Type B pancreatic cell (in vitro differentiated cells): ENCODE measurements at regions not wholly inside any gene's neighbourhood (a gene's known extent, or its start where the extent isn't known, plus 50 kb on each side); places are given as distances from the start of the nearest gene placed in this dataset.
"Not testable (repeated sequence)": the region's sequence is repeated elsewhere in the genome, so short reads cannot be mapped to it uniquely, and the experiment has no call there.

ENCODE experiments used
- DNase-seq: peaks from one replicate; pipeline ENCODE4 v3.0.0; 2021; ENCODE audit warnings: mixed read lengths; ENCODE audit not compliant: unreplicated experiment; ENCODE audit errors: extremely low spot score
- H3K27ac Mint-ChIP-seq: 2 replicates; pipeline ENCODE4 v1.8.0; 2021; ENCODE audit warnings: mild to moderate bottlenecking, mixed read lengths
- H3K27me3 Mint-ChIP-seq: 2 replicates; pipeline ENCODE4 v1.8.0; 2021; ENCODE audit warnings: mixed read lengths
- H3K36me3 Mint-ChIP-seq: 2 replicates; pipeline ENCODE4 v1.8.0; 2021; ENCODE audit warnings: mixed read lengths
- H3K4me1 Mint-ChIP-seq: one replicate; pipeline ENCODE4 v1.8.0; 2021; ENCODE audit warnings: mixed read lengths; ENCODE audit not compliant: unreplicated experiment
- H3K4me3 Mint-ChIP-seq: 2 replicates; pipeline ENCODE4 v1.8.0; 2021; ENCODE audit warnings: mild to moderate bottlenecking, mixed read lengths
- H3K9me3 Mint-ChIP-seq: 2 replicates; pipeline ENCODE4 v1.8.0; 2021; ENCODE audit warnings: mixed read lengths
- CTCF ChIP-seq: fragments of 200-600 bp; sonication (generic); conservative IDR thresholded peaks from 2 replicates; pipeline ENCODE4 v1.5.0; 2021; ENCODE audit warnings: antibody characterized with exemption, mild to moderate bottlenecking

- no peak for DNase-seq
- H3K4me1 Mint-ChIP-seq = no peaks in the 10 kb centered on the region
- no peaks in the 10 kb centered on the region for H3K36me3 Mint-ChIP-seq
- no peak for TF ChIP-seq CTCF
- H3K27me3 Mint-ChIP-seq = no peaks in the 10 kb centered on the region
- no peak overlapping the region for H3K27ac Mint-ChIP-seq
- peaks cover 7% of the 10 kb centered on the region for H3K9me3 Mint-ChIP-seq
- no peak overlapping the region for H3K4me3 Mint-ChIP-seq
Measured at GRCh38 chr18:34330308-34330707, 105.6 kb upstream of the NOL4 start.

DNA sequence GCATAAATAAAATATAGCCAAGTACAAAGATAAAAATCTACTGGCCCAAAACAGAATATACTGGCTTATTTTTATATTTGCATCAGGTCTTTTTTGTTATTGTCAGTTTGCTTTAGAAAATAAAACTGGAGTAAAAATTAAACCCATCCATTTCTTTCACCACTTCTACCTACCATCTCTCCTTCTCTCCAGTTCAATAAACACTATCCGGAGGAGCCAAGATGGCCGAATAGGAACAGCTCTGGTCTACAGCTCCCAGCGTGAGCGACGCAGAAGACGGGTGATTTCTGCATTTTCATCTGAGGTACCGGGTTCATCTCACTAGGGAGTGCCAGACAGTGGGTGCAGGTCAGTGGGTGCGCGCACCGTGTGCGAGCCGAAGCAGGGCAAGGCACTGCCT lies 106.2 kb upstream of the NOL4 start:
- H3K4me1 Mint-ChIP-seq, H3K27ac Mint-ChIP-seq, DNase-seq, H3K36me3 Mint-ChIP-seq, H3K27me3 Mint-ChIP-seq, H3K9me3 Mint-ChIP-seq: not testable (repeated sequence)
- peak overlapping the region; percentile 77 for H3K4me3 Mint-ChIP-seq

DNA sequence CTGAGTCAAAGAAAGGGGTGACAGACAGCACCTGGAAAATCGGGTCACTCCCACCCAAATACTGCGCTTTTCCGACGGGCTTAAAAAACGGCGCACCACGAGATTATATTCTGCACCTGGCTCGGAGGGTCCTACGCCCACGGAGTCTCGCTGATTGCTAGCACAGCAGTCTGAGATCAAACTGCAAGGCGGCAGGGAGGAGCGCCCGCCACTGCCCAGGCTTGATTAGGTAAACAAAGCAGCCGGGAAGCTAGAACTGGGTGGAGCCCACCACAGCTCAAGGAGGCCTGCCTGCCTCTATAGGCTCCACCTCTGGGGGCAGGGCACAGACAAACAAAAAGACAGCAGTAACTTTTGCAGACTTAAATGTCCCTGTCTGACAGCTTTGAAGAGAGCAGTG lies 106.6 kb upstream of the NOL4 start:
- not testable (repeated sequence) for H3K36me3 Mint-ChIP-seq, DNase-seq, H3K27me3 Mint-ChIP-seq, H3K27ac Mint-ChIP-seq, H3K9me3 Mint-ChIP-seq, H3K4me1 Mint-ChIP-seq
- peak overlapping the region; percentile 77 for H3K4me3 Mint-ChIP-seq

GRCh38 chr18:34339155-34339554 lies 114.4 kb upstream of the NOL4 start:
- Mint-ChIP-seq H3K9me3 (no peaks in the 10 kb centered on the region), H3K27me3 (no peaks in the 10 kb centered on the region), H3K4me3 (no peak overlapping the region), H3K4me1 (no peaks in the 10 kb centered on the region), H3K27ac (no peak overlapping the region), H3K36me3 (no peaks in the 10 kb centered on the region)
- TF ChIP-seq CTCF = no peak
- DNase-seq = no peak

DNA sequence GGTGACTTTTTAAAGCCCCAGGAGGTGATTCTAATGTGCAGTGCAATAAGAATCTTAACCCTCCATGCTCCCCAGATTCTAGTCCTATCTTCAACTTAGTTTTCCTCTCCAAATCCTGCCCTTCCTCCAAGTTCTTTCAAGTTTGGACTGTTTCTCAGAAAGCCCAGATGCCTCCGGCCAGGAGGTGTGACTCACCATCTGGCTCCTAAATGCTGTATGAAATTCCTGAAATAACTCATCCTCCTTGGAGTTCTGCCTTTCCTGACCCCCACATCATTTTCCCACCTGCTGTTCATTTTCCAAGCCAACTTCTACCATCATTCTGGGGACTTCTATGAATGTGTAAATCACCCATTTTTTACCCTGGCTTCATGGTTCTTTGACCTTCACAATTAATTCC lies 118.2 kb upstream of the NOL4 start:
- DNase-seq = no peak
- H3K9me3 Mint-ChIP-seq = no peaks in the 10 kb centered on the region
- no peak overlapping the region for H3K4me3 Mint-ChIP-seq
- H3K36me3 Mint-ChIP-seq = no peaks in the 10 kb centered on the region
- H3K27me3 Mint-ChIP-seq = no peaks in the 10 kb centered on the region
- H3K4me1 Mint-ChIP-seq = no peaks in the 10 kb centered on the region
- TF ChIP-seq CTCF = no peak
- no peak overlapping the region for H3K27ac Mint-ChIP-seq

- no peak overlapping the region for H3K4me3 Mint-ChIP-seq
- H3K27ac Mint-ChIP-seq = no peak overlapping the region
- TF ChIP-seq CTCF = no peak
- H3K4me1 Mint-ChIP-seq = no peaks in the 10 kb centered on the region
- no peak for DNase-seq
- peaks cover 4% of the 10 kb centered on the region for H3K27me3 Mint-ChIP-seq
- no peaks in the 10 kb centered on the region for H3K9me3 Mint-ChIP-seq
- H3K36me3 Mint-ChIP-seq = no peaks in the 10 kb centered on the region
Measured at GRCh38 chr18:34345738-34346137, 121.0 kb upstream of the NOL4 start.

GRCh38 chr18:34350778-34351177 lies 126.1 kb upstream of the NOL4 start:
- TF ChIP-seq CTCF = no peak
- Mint-ChIP-seq H3K9me3 (no peaks in the 10 kb centered on the region), H3K27ac (no peak overlapping the region), H3K36me3 (no peaks in the 10 kb centered on the region), H3K27me3 (peaks cover 4% of the 10 kb centered on the region), H3K4me3 (no peak overlapping the region), H3K4me1 (no peaks in the 10 kb centered on the region)
- no peak for DNase-seq
